ENCODE measurements at regions not wholly inside any gene's neighbourhood (a gene's known extent, or its start where the extent isn't known, plus 50 kb on each side); places are given as distances from the start of the nearest gene placed in this dataset. TPM values are rescaled to one million over a fixed set of nuclear protein-coding genes. Genes with fewer than 3 reads are reported as not detected.
A peak's percentile ranks its signal among the peaks of the same experiment; 100 is the strongest.

DNA sequence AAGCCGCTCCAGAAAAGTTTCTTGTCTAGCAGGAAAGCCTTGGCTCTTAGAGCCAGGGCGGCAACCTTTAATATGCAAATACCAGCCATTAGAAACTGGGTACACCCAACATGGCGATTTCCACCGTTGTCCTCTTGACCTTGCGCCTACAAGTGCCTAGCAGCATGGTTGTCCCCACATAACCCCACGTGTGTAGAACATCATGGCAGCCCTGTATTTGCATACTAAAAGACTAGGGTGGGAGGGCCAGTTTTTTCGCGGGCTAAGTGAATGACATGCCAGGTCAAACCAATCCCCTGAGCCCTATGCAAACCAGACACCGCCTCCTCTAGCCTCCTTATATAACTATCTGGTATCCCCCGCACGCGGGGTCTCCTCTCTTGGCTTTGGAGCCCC, 58.4 kb upstream of the FZD8 start:
- H3K4me1 ChIP-seq = peaks cover 10% of the 10 kb centered on the region
- DNase-seq = peak in 3 of 4 donors; percentile 3 to 15 (median 14)
- no peak overlapping the region for H3K4me3 ChIP-seq
- WGBS, 2 donors = 67 to 85% methylated on average over 10 to 12 of the region's 12 CpGs
- ATAC-seq = no peak
- H3K27ac ChIP-seq = no peak overlapping the region
- TF ChIP-seq, protein P1, sequence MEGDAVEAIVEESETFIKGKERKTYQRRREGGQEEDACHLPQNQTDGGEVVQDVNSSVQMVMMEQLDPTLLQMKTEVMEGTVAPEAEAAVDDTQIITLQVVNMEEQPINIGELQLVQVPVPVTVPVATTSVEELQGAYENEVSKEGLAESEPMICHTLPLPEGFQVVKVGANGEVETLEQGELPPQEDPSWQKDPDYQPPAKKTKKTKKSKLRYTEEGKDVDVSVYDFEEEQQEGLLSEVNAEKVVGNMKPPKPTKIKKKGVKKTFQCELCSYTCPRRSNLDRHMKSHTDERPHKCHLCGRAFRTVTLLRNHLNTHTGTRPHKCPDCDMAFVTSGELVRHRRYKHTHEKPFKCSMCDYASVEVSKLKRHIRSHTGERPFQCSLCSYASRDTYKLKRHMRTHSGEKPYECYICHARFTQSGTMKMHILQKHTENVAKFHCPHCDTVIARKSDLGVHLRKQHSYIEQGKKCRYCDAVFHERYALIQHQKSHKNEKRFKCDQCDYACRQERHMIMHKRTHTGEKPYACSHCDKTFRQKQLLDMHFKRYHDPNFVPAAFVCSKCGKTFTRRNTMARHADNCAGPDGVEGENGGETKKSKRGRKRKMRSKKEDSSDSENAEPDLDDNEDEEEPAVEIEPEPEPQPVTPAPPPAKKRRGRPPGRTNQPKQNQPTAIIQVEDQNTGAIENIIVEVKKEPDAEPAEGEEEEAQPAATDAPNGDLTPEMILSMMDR (IDR thresholded peaks at IDR 0.05) = no peak
- TF ChIP-seq POLR2A (IDR thresholded peaks at IDR 0.05) = no peak
- intact Hi-C loops (cut with DNase I) = no loop called here
- H3K9me3 ChIP-seq = no peaks in the 10 kb centered on the region
- H3K36me3 ChIP-seq (replicated peaks in 1 of 2; ENCODE audit: insufficient read depth in 1 of 2, low read depth in 2 of 2) = no peaks in the 10 kb centered on the region
- no peaks in the 10 kb centered on the region for H3K27me3 ChIP-seq

DNA sequence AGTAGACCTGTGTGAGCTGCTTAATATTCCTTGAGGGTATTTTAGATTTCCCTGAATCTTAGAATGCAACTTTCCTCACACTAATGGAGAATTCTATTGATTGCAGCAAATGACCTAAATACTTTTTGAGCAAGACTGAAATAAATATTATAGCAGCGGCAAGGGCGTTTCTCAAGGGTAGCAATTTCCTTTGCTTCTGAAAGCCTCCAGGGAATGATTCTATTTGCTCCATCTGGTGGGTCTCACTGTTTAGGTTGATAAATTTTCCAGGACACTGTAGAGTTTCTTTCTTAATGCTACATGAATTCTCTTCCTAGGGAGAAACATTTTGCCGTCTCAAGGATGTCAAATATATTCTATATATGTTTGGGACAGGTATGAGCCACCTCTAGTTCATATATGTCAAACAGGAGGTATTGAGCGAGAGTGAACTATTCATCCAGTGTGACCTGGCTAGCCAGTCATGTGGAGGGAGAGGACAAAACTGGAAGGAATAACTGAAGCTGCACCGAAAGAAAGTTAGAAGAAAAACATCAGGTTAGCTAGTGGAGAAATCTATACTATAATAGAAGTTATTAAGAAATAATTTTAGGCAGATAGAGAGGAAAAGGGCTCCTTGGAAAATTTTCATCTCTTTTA, 57.9 kb upstream of the FZD8 start:
- Histone ChIP-seq H3K9me3 (no peaks in the 10 kb centered on the region), H3K27me3 (no peaks in the 10 kb centered on the region), H3K36me3 (replicated peaks in 1 of 2; ENCODE audit: insufficient read depth in 1 of 2, low read depth in 2 of 2) (no peaks in the 10 kb centered on the region), H3K27ac (peak overlapping the region in 1 of 4 donors; percentile 2), H3K4me3 (no peak overlapping the region), H3K4me1 (peaks cover 10% of the 10 kb centered on the region)
- TF ChIP-seq POLR2A (IDR thresholded peaks at IDR 0.05) = no peak
- TF ChIP-seq, protein P1 (IDR thresholded peaks at IDR 0.05) = no peak
- intact Hi-C loops (cut with DNase I) = no loop called here
- ATAC-seq = no peak
- 35 to 40% methylated on average over 5 of the region's 5 CpGs for WGBS, 2 donors
- DNase-seq = no peak

- 57 to 59% methylated on average over 5 of the region's 5 CpGs for WGBS, 2 donors
- no peak for DNase-seq
- no peak overlapping the region for H3K27ac ChIP-seq
- no peak for ATAC-seq
- no peak overlapping the region for H3K4me3 ChIP-seq
- H3K9me3 ChIP-seq = no peaks in the 10 kb centered on the region
- peaks cover 10% of the 10 kb centered on the region for H3K4me1 ChIP-seq
- H3K36me3 ChIP-seq (replicated peaks in 1 of 2; ENCODE audit: insufficient read depth in 1 of 2, low read depth in 2 of 2) = no peaks in the 10 kb centered on the region
- H3K27me3 ChIP-seq = no peaks in the 10 kb centered on the region
- no peak for TF ChIP-seq POLR2A (IDR thresholded peaks at IDR 0.05)
- TF ChIP-seq, protein P1 (IDR thresholded peaks at IDR 0.05) = no peak
- intact Hi-C loops (cut with DNase I) = no loop called here
Measured at GRCh38 chr10:35696392-35697287, 54.5 kb upstream of the FZD8 start.

DNA sequence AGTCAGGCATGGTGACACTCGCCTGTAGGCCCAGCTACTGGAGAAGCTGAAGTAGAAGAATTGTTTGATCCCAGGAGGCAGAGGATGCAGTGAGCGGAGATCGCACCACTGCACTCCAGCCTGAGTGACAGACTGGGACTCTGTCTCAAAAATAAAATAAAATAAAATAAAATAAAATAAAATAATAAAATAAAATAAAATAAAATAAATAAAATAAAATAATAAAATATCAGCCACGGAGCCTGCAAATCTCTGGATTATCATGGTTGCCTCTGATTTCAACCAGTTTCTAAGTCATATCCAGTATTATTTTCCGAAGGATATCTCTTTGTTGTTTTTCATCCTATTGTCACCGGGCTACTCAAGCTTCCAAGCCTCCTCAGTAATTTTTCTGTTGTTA, 51.7 kb upstream of the FZD8 start:
- 91 to 92% methylated on average over 6 of the region's 6 CpGs for WGBS, 2 donors
- no peak for ATAC-seq
- Histone ChIP-seq H3K27ac (no peak overlapping the region), H3K4me3 (no peak overlapping the region), H3K4me1 (peaks cover 10% of the 10 kb centered on the region), H3K36me3 (replicated peaks in 1 of 2; ENCODE audit: insufficient read depth in 1 of 2, low read depth in 2 of 2) (no peaks in the 10 kb centered on the region), H3K9me3 (no peaks in the 10 kb centered on the region), H3K27me3 (no peaks in the 10 kb centered on the region)
- no peak for DNase-seq
- TF ChIP-seq, protein P1 (IDR thresholded peaks at IDR 0.05) = no peak
- no peak for TF ChIP-seq POLR2A (IDR thresholded peaks at IDR 0.05)
- intact Hi-C loops (cut with DNase I) = no loop called here

Small RNA genes in the stretch of these regions (small RNA-seq; reads per million reads assigned to genes)
- gene RF00019 = not detected
- gene RF00561 = not detected
